ENCODE measurements at regions not wholly inside any gene's neighbourhood (a gene's known extent, or its start where the extent isn't known, plus 50 kb on each side); places are given as distances from the start of the nearest gene placed in this dataset.

DNA sequence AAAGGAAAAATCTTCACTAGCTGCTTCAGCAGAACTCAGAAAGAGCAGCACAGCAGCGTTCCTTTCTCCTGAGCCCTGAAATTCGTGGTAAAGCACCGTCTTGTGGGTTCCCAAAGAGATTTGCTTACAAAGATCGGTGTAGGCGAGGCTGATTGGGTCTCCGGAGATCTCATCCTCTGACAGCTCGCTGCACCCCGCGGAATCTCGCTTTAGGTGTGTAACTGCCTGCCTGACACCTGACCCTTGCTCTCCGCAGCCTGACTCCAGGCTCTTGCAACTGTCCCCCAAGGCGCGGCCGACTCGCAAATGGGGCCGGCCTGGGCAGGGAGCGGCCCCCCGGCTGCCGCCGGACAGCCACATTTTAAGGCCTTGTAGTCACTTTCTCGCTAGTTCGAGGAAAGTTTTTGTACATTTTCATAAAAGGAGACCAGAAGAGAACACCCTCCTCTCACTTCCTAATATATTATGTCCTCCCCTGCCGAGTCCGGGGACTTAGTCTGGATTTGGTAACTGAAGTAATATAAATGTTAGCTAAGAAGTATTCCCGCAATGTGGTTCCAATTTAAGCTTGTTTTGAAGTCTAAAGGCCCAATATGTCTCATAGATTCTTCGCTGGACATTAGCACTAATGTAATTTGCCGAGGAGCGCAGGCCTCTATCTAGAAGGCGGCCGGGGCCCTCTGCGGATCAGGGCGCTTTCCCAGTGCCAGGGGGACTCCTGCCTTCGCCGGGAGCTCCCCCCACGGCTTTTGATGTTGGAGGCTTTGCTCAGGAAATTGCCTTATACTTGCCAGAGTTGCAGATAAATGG is 177.3 kb upstream of the CDKN3 start:
- ChIA-PET POLR2A (ENCODE audit: unreplicated experiment) (no interaction called here), CTCF (interaction anchor here (1.0 kb wide), 1 partner anchor 12 kb away, joined by 3 read pairs; no protein-coding TSS in a partner anchor)
- H3K27ac ChIP-seq (ENCODE audit: insufficient read depth, low read length), result no peak overlapping the region
- H3K4me1 ChIP-seq (ENCODE audit: control insufficient read depth, insufficient read depth, low read length), result peaks cover 3% of the 10 kb centered on the region; the same call in 1 of the 2 replicates
- H3K9me3 ChIP-seq (ENCODE audit: control insufficient read depth, insufficient read depth, low read length), result no peaks in the 10 kb centered on the region
- H3K9me1 ChIP-seq (ENCODE audit: insufficient read depth, low read length), result no peaks in the 10 kb centered on the region; the same call in 1 of the 2 replicates
- H3K36me3 ChIP-seq (ENCODE audit: control insufficient read depth, insufficient read depth, low read length), result no peaks in the 10 kb centered on the region
- H2BK5ac ChIP-seq (ENCODE audit: low read depth, low read length, poor library complexity, severe bottlenecking), result no peak overlapping the region
- H3K4me2 ChIP-seq (ENCODE audit: low read depth, low read length), result peak overlapping the region; percentile 13; the same call in 1 of the 2 replicates
- H3K23ac ChIP-seq (ENCODE audit: low read depth, low read length), result 0 out of 2 replicates have a peak overlapping the region, but pooled peaks have one; percentile 70
- H2BK20ac ChIP-seq (ENCODE audit: low read depth, low read length), result no peak overlapping the region
- no peak overlapping the region for H2AK5ac ChIP-seq (ENCODE audit: low read depth, low read length)
- in situ Hi-C loops (cut with MboI; ENCODE audit: low sequenced_read_pairs) (no loop called here), intact Hi-C loops (cut with micrococcal nuclease) (no loop called here), dilution Hi-C loops (cut with HindIII; ENCODE audit: low sequenced_read_pairs, unreplicated experiment) (no loop called here)
- no peaks in the 10 kb centered on the region for H4K20me1 ChIP-seq (ENCODE audit: insufficient read depth, low read length)
- H2AFZ ChIP-seq (replicated peaks; ENCODE audit: low read length, poor library complexity), result peak overlapping the region; percentile 83
- whole genome bisulfite sequencing, 2 experiments (ENCODE audit: extremely low coverage in 2 of 2, insufficient read length in 1 of 2), result 81% methylated on average over 20 of the region's 35 CpGs; no CpG with 5 or more reads in 1 of the 2 experiments
- no peak overlapping the region for H4K91ac ChIP-seq (ENCODE audit: insufficient read depth, low read depth, low read length)
- no peak overlapping the region for H3K56ac ChIP-seq (ENCODE audit: extremely low read depth, insufficient read depth, low read length)
- no peak overlapping the region for H2AK9ac ChIP-seq (replicated peaks; ENCODE audit: low read depth, low read length, poor library complexity)
- H3K18ac ChIP-seq (ENCODE audit: low read depth, low read length), result no peak overlapping the region
- no peak overlapping the region for H4K5ac ChIP-seq (ENCODE audit: low read depth, low read length)
- H3K9ac ChIP-seq (ENCODE audit: low read depth, low read length), result no peak overlapping the region
- no peak overlapping the region for H3K14ac ChIP-seq (replicated peaks; ENCODE audit: low read depth, low read length)
- H3K4me3 ChIP-seq (ENCODE audit: insufficient read depth, low read depth, low read length), result no peak overlapping the region
- peaks cover 36% of the 10 kb centered on the region for H3K27me3 ChIP-seq (ENCODE audit: control insufficient read depth, insufficient read depth, low read length)
- no peak overlapping the region for H4K8ac ChIP-seq (ENCODE audit: low read depth in 2 of 2, low read length in 2 of 2)
- no peak overlapping the region for H3K4ac ChIP-seq (ENCODE audit: low read depth, low read length)
- no TSS peak for BruUV-seq (replicated peaks)
- no peak overlapping the region for H2BK15ac ChIP-seq (ENCODE audit: low read depth, low read length)
- ATAC-seq (ENCODE audit: low read depth) (no peak), DNase-seq (no peak)
- no peaks in the 10 kb centered on the region for H3K79me1 ChIP-seq (ENCODE audit: low read depth in 1 of 2, low read length in 2 of 2)
- H2BK120ac ChIP-seq (ENCODE audit: low read depth, low read length), result no peak overlapping the region
- TF ChIP-seq, protein P1, sequence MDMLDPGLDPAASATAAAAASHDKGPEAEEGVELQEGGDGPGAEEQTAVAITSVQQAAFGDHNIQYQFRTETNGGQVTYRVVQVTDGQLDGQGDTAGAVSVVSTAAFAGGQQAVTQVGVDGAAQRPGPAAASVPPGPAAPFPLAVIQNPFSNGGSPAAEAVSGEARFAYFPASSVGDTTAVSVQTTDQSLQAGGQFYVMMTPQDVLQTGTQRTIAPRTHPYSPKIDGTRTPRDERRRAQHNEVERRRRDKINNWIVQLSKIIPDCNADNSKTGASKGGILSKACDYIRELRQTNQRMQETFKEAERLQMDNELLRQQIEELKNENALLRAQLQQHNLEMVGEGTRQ (IDR thresholded peaks at IDR 0.05; ENCODE audit: low read depth, low read length), result no peak
- TF ChIP-seq MXI1 (IDR thresholded peaks at IDR 0.05; ENCODE audit: borderline replicate concordance, low read depth, low read length), result no peak
- no peak for TF ChIP-seq RFX5 (IDR thresholded peaks at IDR 0.05; ENCODE audit: low read depth, low read length)
- no peak for TF ChIP-seq FOS (IDR thresholded peaks at IDR 0.05; ENCODE audit: low read depth, low read length)
- TF ChIP-seq MAFK (IDR thresholded peaks at IDR 0.05; ENCODE audit: low read depth, low read length), result no peak
- TF ChIP-seq POLR2A (IDR thresholded peaks at IDR 0.05; ENCODE audit: low read depth, low read length), result no peak
- TF ChIP-seq MAZ (IDR thresholded peaks at IDR 0.05; ENCODE audit: borderline replicate concordance, low read depth, low read length), result no peak
- TF ChIP-seq, protein P2, sequence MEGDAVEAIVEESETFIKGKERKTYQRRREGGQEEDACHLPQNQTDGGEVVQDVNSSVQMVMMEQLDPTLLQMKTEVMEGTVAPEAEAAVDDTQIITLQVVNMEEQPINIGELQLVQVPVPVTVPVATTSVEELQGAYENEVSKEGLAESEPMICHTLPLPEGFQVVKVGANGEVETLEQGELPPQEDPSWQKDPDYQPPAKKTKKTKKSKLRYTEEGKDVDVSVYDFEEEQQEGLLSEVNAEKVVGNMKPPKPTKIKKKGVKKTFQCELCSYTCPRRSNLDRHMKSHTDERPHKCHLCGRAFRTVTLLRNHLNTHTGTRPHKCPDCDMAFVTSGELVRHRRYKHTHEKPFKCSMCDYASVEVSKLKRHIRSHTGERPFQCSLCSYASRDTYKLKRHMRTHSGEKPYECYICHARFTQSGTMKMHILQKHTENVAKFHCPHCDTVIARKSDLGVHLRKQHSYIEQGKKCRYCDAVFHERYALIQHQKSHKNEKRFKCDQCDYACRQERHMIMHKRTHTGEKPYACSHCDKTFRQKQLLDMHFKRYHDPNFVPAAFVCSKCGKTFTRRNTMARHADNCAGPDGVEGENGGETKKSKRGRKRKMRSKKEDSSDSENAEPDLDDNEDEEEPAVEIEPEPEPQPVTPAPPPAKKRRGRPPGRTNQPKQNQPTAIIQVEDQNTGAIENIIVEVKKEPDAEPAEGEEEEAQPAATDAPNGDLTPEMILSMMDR (conservative IDR thresholded peaks at IDR 0.05; ENCODE audit: low read depth, low read length), result no peak
- no peak for TF ChIP-seq CEBPB (IDR thresholded peaks at IDR 0.05; ENCODE audit: low read depth, low read length)
- no peak for TF ChIP-seq NFE2L2 (IDR thresholded peaks at IDR 0.05; ENCODE audit: low read depth, low read length)
- no peak for TF ChIP-seq RAD21 (IDR thresholded peaks at IDR 0.05; ENCODE audit: low read length)
- TF ChIP-seq SMC3 (IDR thresholded peaks at IDR 0.05; ENCODE audit: low read depth, low read length), result no peak
- TF ChIP-seq BHLHE40 (IDR thresholded peaks at IDR 0.05; ENCODE audit: low read depth, low read length), result no peak
- TF ChIP-seq, protein P3, sequence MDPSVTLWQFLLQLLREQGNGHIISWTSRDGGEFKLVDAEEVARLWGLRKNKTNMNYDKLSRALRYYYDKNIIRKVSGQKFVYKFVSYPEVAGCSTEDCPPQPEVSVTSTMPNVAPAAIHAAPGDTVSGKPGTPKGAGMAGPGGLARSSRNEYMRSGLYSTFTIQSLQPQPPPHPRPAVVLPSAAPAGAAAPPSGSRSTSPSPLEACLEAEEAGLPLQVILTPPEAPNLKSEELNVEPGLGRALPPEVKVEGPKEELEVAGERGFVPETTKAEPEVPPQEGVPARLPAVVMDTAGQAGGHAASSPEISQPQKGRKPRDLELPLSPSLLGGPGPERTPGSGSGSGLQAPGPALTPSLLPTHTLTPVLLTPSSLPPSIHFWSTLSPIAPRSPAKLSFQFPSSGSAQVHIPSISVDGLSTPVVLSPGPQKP (IDR thresholded peaks at IDR 0.05; ENCODE audit: borderline replicate concordance, low read depth, low read length), result no peak
- TF ChIP-seq RCOR1 (IDR thresholded peaks at IDR 0.05; ENCODE audit: insufficient replicate concordance, low read length), result no peak
